Uterus (tissue), 2 donors: ENCODE measurements at regions not wholly inside any gene's neighbourhood (a gene's known extent, or its start where the extent isn't known, plus 50 kb on each side); places are given as distances from the start of the nearest gene placed in this dataset.

Experiments
- POLR2A ChIP-seq, 2 donors: fragments of 450-650 bp; IDR thresholded peaks; one replicate each; pipeline ENCODE4 v1.6.1; 2016; ENCODE audit warnings: antibody characterized with exemption in 2 of 2, mild to moderate bottlenecking in 1 of 2, moderate library complexity in 1 of 2
- TF ChIP-seq, protein P1 (sequence below), 4 experiments: fragments of 200-600 bp in 2 of 4; fragments of 450-650 bp in 2 of 4; sonication (generic) in 2 of 4; IDR thresholded peaks; one replicate each; pipeline ENCODE4 v1.5.1; 2016 to 2019; ENCODE audit warnings: antibody characterized with exemption in 4 of 4, mild to moderate bottlenecking in 2 of 4, moderate library complexity in 1 of 4

DNA sequence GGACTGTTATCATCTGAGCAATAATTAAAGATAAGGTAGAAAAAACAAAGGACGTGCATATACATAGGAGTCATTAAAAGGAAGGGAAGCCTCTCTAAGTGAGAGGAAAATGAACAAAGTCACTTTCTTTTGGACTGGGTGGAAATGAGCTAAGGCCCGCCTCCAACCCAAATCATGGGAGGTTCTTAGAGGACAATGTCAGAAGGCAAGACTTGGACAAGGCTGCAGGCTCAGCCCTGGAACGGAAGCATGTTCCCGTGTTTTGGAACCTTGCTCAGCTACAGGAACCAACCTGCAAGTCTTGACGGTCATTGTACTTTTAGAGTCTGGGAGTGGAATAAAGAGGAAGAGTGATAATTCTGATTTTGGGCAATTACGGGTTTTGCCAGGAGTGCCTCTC, 59.4 kb upstream of the EPB41L3 start:
- TF ChIP-seq, protein P1, sequence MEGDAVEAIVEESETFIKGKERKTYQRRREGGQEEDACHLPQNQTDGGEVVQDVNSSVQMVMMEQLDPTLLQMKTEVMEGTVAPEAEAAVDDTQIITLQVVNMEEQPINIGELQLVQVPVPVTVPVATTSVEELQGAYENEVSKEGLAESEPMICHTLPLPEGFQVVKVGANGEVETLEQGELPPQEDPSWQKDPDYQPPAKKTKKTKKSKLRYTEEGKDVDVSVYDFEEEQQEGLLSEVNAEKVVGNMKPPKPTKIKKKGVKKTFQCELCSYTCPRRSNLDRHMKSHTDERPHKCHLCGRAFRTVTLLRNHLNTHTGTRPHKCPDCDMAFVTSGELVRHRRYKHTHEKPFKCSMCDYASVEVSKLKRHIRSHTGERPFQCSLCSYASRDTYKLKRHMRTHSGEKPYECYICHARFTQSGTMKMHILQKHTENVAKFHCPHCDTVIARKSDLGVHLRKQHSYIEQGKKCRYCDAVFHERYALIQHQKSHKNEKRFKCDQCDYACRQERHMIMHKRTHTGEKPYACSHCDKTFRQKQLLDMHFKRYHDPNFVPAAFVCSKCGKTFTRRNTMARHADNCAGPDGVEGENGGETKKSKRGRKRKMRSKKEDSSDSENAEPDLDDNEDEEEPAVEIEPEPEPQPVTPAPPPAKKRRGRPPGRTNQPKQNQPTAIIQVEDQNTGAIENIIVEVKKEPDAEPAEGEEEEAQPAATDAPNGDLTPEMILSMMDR (IDR thresholded peaks at IDR 0.05) = no peak
- TF ChIP-seq POLR2A (IDR thresholded peaks at IDR 0.05) = no peak
